ENCODE measurements at regions not wholly inside any gene's neighbourhood (a gene's known extent, or its start where the extent isn't known, plus 50 kb on each side); places are given as distances from the start of the nearest gene placed in this dataset.

GRCh38 chr11:97905101-97905500 is 1115.6 kb upstream of the CNTN5 start:
- TF ChIP-seq, protein P1, sequence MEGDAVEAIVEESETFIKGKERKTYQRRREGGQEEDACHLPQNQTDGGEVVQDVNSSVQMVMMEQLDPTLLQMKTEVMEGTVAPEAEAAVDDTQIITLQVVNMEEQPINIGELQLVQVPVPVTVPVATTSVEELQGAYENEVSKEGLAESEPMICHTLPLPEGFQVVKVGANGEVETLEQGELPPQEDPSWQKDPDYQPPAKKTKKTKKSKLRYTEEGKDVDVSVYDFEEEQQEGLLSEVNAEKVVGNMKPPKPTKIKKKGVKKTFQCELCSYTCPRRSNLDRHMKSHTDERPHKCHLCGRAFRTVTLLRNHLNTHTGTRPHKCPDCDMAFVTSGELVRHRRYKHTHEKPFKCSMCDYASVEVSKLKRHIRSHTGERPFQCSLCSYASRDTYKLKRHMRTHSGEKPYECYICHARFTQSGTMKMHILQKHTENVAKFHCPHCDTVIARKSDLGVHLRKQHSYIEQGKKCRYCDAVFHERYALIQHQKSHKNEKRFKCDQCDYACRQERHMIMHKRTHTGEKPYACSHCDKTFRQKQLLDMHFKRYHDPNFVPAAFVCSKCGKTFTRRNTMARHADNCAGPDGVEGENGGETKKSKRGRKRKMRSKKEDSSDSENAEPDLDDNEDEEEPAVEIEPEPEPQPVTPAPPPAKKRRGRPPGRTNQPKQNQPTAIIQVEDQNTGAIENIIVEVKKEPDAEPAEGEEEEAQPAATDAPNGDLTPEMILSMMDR (IDR thresholded peaks at IDR 0.05): no peak
- TF ChIP-seq EZH2phosphoT487 (IDR thresholded peaks at IDR 0.05) (no peak), EZH2 (IDR thresholded peaks at IDR 0.05) (no peak)
